NCI-H1417 (cell line): ENCODE measurements at regions not wholly inside any gene's neighbourhood (a gene's known extent, or its start where the extent isn't known, plus 50 kb on each side); places are given as distances from the start of the nearest gene placed in this dataset.
"Not testable (repeated sequence)": the region's sequence is repeated elsewhere in the genome, so short reads cannot be mapped to it uniquely, and the experiment has no call there.

Experiments
- DNase-seq, 3 experiments: peaks; one replicate each; lab custom pipeline; 2025; lab: John Stamatoyannopoulos, UW

DNA sequence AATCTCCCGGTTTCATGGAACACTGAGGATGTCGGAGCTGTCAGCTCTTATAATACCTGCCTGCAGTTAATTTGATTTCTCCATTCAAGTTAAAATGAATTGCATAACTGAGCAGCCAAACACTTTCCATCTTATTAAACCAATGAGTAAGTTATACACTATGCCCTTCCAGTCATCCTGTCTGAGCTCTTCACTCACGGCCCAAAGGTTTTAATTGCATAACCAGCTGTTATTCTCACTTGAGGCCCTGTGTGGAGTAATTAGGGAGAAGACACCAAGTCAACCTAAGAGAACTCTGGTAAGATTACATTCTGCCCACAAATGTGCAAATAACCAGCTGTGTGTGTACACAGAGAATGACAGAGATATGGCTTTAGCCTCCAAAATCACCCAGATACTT is 303.5 kb downstream of the TBC1D4 start:
- DNase-seq, result peak in 1 of 3 experiments; percentile 35

DNA sequence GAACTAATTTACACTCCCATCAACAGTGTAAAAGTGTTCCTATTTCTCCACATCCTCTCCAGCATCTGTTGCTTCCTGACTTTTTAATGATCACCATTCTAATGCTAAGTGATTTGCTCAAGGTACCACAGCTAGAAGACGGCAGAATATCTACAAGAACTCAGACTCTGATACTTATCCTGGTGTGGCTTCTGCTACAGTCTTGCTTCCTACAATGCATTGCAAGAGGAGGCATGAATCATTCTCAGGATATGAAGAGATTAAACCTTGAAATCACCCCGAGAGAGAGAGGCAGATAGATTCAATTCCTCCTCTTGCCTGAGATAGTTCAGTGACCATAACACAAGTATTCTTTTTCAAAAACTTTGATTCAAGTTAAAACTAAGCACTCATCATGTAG is 306.4 kb downstream of the TBC1D4 start:
- no peak for DNase-seq

DNA sequence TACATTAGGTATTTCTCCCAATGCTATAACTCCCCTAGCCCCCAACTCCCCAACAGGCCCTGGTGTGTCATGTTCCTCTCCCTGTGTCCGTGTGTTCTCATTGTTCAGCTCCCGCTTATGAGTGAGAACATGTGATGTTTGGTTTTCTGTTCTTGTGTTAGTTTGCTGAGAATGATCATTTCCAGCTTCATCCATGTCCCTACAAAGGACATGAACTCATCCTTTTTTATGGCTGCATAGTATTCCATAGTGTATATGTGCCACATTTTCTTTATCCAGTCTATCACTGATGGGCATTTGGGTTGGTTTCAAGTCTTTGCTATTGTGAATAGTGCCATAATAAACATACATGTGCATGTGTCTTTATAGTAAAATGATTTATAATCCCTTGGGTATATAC is 306.9 kb downstream of the TBC1D4 start:
- DNase-seq, result not testable (repeated sequence)

DNA sequence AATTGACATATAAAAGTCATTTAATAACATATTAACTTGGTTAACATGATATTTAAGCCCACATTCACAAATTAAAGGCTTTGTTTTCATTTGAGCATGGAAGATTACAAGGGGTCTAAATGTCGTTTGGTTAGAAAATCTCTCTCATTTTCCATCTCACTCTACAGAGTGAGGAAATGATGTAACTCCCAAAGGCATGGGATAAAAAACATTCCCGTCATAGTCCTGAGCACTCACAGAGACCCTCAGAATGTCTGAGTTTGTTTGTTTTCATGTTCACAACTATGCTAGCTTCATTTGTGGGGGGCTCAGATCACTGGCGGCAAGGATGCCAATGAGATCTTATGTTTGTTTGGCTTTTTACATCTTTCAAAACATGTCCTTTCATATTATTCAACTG is 307.5 kb downstream of the TBC1D4 start:
- no peak for DNase-seq

DNA sequence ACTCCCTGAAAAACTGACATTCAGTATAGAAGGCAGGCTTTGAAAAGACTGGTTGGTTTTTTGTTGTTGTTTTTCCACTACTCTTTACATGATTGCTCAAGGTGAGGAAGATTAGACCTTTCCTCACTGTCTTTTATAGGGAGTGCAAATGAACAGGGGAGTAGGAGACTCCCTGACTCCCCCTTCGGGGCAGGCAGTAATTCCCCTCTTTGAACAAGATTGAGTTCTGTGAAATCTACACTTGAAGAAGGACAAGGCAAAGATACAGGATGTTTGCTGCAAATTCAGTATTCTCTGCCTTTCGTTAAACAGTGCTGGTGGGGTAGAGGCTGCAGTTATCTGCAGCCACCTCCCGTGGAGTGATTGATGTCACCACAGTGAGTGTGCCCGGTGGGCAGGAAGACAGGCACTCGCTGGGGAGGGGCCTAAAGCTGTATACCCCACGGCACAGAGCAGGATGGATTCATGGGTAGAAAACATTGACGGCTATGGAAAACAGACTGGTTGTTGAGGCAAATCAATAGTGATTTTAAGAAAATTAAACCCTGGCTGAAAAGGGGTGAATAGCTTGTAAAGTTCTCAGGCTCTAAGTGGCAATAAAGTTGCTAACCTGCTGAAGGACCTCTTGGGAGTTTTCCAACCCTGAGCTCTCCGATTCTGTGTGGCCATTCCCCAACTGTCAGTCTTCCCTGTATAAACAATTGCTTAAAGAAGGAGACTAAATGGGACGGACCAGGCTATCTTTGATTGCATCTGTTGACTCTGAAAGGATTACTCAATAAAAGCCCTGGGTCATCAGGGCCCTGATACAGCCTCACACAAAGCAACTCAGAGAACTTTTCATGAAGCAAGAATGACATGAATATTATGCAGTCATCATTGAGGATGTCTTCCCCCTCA is 308.3 kb downstream of the TBC1D4 start:
- DNase-seq, result peak; percentile 57 to 88 (median 77)

DNA sequence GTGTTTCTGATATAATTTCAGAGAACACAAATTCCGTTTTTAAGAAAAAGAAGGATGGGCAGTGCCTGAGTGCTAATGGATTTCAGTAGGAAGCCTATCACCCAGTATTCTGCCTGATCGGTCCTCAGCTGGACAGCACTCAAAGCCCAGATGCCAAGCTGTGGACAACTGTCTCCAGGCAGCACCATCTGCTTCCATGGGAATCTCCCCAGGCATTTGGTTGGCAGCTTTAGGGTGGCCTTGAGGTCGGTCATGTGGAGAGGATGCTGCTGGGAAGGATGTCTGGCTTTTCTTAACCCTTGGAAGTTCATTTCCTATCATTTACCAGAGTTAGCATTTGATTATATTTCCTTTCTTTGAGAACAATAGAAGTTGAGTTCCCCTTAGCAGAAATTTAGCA is 311.7 kb downstream of the TBC1D4 start:
- no peak for DNase-seq

DNA sequence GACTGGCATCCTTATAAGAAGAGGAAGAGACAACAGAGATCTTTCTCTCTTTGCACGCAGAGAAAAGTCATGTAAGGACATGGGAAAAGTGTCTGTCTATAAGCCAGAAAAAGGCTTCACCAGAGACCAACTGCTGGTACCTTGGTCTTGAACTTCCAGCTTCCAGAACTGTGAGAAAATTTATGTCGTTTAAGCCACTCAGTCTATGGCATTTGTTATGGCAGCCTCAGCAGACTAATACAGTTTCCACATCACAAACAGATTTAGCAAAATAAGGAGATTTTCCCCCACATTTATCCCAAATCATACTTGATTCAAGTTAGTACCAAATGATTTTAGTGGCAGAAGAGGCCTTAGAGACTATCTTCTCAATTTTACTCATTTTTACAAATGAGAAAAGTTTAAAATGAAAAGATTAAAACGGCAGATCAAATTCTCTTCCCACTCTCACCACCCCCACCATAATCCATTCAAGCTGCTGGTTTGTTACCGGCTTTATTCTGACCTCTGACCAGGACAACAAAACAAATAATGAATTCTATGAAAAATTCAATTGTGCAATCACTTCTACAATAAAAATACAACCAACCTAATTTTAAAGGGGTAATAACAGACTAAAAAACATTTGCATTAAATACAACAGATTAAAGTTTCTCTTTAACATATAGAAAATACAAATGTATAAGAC is 316.3 kb downstream of the TBC1D4 start:
- DNase-seq, result no peak

DNA sequence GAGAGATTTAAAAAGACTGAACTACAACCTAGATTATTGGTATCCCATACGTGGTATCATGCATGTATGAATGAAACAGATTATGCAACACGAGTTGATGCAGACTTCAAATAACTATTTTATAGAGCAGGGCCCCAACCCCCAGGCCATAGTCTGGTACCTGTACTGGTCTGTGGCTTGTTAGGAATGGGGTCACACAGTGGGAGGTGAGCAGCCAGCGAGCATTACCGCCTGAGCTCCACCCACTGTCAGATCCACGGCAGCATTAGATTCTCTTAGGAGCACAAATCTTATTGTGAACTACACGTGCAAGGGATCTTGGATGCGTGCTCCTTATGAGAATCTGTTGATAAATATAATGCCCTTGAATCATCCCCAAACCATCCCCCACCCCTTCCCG is 320.2 kb downstream of the TBC1D4 start:
- DNase-seq, result peak in 1 of 3 experiments; percentile 14

DNA sequence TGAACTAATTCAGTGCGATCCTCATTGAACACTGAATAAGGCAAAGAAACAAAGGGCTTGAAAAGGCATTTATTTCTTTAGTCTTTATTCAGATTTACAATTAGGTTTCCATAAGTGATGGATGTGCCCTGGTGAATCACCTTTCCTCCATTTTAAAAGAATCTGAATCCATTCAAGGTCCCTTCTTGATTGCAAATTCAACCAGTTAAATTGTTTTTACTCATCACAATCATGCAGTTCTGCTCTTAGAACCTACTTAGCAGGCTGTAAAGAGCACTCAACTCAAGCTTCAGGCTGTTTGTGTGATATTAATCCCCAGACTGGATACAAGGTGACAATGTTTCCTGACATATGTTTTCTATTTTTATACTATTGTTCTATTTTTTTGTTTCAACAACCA is 321.0 kb downstream of the TBC1D4 start:
- peak in 2 of 3 experiments; percentile 30 to 84 for DNase-seq

DNA sequence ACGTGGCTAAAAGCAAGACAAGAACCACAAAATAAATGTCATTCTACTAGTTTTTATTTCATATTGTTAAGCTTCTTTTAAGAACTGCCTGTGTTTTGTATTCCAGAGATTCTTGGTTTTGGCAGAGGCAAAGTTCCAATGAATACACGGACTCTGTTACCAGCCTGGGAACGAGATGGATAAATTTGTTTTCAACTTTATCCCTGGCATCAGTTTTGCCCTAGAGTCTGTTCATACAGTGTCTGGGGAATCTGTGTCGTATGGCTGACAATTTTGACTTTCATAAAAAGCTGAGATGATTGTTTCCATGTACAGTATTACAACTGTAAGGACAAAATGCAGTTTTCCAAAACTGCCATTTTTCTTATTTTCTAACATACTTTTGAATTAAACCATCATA is 327.6 kb downstream of the TBC1D4 start:
- no peak for DNase-seq

DNA sequence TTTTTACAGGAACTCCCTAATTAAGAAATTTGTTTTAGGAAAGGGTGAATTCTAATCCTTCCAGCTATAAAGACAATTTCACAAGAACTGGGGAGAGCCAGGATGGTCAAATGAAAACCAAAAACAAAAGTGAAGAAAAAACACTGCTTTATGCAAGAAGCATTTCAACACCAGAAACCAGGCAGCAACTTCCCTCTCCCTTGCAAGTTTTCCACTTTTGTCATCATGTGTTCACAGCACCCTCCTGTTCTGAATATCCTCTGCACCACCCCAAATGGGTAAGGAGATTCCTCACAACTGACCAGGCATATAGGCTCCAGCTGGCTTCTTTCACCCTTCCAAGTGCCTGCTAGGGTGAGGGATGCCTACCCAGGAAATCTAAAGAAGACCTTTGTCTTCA is 328.1 kb downstream of the TBC1D4 start:
- no peak for DNase-seq

DNA sequence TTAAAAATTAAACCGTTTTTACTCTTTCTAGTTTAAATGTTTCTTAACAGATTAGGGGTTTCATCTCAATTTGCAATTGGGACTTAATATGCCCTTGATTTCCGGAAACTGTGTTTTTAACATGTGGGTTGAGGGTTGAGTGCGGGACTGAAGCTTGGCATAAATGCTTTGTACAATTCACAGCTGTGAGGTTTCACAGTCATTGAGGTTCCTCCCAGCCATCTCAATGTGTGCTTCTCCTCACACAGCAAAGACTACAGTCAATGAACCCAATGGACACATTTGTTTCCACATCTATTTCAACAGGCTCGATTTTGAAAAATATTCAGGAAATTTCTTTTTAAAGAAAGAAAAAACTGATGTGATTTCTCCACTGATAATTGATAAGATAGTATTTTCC is 328.6 kb downstream of the TBC1D4 start:
- DNase-seq, result no peak

DNA sequence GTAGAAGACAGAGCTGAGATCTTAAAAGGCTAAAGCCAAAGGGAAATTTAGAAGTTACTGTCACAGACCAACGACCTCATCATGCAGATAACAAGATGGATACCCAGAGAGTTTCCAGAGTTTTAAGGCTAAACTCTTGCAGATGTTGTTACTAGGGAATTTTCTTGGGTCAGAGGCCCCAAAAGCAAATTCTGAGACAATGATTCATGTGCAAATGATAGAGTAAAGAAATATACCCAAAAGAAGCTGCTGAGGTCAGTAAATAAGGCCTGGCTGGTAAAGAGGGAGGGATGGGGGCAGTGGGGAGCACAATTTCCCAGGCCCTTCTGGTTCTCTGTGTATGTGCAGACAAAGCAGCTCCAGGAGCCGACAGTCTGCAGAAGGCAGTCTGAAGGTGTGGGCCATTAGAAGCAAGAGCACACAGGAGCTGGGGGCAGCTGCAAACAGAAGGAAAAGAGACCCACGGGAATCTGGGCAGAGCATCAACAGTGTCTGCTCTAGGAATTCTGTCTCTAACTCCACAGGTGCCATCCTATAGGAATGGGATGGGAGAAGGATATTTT is 330.8 kb downstream of the TBC1D4 start:
- no peak for DNase-seq

DNA sequence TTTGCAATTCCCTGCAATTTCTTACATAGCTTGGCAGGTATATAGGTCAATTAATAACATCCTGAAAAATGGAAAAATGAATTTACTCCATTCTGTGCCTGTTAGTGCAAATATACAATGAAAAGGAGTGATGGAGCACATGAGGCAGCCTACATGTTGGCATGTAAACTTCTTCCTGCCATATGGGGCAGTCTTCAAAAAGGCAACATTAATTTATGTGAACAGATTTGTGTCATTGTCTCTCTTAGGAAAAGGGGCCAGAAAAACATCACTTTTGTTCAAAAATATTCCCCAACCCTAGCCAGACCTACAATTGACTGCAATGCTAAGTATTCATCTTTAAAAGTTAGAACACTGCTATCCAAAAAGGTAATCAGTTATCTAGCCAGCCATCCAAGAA is 332.2 kb downstream of the TBC1D4 start:
- DNase-seq, result no peak

DNA sequence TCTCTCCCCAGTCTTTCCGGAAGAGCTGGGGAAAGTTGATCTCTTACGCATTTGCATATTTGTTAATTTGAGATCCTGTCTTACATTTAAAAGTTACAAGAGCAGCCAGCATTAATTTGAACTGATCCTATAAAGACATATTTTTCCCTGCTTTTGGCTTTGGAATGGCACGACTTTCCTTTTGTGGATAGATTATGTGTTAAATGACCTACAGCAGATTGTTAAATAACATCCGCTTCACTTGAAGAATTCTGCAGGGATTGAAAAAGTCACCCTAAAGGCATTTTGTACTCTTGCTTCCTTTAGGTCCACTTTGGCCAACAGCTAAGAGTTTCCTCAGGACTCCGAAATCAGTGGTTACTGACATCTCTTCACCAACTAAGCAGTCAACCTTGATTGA is 334.0 kb downstream of the TBC1D4 start:
- DNase-seq, result no peak

DNA sequence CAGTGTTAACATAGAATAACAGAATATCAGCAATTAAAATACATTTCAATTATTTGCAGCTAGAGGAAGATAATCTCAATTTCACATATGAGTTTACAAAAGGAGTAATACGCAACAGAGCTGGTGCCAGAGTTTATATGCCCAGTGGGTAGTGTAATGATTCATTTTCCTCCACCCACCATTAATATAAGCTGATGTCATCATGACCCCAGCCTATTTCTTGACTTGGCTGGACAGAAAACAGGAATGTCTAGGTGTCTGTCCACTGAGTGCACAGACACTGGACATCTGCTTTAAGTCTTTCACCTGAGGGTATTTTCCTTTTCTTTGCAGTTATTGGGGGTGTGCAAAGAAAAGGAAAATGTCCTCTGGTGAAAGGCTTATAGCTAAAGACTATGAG is 335.5 kb downstream of the TBC1D4 start:
- DNase-seq, result no peak

DNA sequence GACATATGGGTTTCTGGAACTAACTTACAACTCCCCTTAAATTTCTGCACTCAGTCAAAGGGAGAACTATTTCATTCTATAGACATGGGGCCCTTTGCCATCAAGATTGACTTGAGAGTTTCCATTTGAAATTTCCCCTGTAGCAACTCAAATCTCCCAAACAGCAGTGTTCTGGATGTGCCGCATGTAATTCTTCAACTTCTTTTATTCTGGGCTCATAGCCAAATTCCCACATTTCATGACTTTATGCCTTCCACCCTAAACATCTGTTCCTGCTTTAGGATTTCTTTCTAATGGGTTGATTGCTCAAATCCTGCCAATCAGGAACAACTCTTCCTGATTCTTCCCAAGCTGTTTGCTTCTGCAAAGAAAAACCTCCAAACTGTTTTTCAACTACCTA is 336.0 kb downstream of the TBC1D4 start:
- no peak for DNase-seq

DNA sequence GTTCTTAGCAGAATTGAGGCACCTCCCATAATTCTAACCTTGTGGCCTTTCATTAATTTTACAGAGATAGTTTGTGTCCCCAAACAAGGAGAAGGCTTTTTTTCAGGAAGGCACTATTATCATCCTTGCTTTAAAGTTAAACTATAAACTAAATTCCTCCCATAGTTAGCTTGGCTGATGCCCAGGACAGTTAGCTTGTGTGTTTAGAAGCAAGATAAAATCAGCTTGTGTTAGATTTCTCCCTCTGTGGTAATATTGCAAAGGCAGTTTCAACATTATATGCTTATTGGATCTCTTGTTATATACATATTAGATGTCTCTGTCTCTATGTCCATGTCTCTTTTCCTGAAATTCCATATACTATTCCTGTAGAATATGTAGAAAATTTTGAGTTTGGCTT is 342.7 kb downstream of the TBC1D4 start:
- DNase-seq, result no peak

DNA sequence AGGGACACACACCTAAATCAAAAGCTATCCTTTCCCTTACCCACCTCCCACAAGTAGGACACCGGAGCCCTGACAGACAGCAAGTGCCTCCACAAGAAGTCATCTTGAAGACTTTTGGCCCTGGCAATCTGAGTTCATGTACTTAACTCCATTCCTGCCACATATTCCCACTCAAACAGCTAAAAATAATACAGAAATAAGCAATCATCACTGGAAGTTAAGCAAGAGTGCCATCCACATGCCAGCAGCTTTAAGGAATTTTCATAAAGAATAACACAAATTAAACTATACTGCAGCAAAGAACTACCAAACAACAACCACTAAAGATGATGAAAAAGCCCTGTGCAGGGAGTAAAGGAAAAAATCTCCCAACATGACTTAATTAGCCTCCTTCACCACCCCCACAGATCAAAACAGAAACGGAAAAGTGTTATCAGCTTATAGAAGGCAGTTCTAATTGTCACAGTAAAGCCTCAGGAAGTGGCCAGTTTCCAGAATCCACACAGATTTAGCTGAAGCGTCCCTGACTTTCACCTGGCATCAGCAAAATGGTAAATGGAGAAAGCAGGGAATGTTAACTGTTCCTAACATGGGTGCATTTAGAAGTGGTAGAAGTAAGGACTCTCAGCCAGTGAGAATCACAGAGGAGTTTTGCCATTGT is 343.9 kb downstream of the TBC1D4 start:
- DNase-seq, result no peak

DNA sequence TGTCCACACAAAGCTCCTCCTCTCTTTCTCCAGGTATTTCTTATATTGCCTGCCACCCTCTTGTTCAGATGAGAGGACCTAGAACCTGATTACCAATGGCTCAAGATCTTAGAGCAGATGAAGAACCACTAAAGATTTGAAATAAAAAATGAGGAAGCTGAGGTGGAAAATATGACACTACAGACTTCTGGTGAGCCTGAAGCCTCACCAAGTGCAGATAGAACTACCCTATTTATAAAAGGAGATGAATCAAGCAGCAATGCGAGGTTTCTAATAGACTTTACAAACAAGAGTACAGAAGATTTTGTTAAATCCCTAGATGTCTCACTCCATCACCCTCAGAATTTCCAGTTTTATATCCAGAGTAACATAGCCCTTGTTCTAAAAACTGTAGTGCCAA is 345.8 kb downstream of the TBC1D4 start:
- no peak for DNase-seq

DNA sequence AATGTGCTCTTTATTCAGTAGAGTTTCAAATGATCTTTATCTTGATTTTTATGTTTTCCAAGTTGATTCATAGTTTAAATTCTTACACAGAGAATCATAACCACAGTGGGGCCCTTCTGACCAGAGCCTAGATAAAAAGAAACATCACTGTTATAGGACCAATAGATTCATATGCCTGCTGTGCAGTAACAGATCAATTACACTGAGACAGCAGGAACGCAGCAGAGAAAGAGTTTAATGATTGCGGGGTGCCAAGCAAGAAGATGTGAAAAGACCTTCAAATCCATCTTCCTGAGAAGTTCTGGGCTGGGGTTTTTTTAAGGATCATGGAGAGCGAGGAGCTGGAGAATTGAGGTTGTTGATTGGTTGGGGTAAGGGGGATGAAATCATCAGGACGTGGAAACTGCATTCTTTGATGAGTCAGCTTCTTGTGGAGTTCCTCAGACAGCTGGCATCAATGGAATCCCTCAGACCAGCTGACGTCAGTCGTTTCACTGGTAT is 346.6 kb downstream of the TBC1D4 start:
- no peak for DNase-seq
